WI38 (cell line): ENCODE measurements at regions not wholly inside any gene's neighbourhood (a gene's known extent, or its start where the extent isn't known, plus 50 kb on each side); places are given as distances from the start of the nearest gene placed in this dataset.

Source experiments
- H3K4me3 ChIP-seq: 2 replicates; pipeline ENCODE4 v1.5.1; 2011; ENCODE audit warnings: low read depth, mild to moderate bottlenecking, control low read depth, low read length
- CTCF ChIP-seq: IDR thresholded peaks from 2 replicates; pipeline ENCODE4 v1.5.1; 2012; ENCODE audit warnings: low read depth, mild to moderate bottlenecking, control low read depth, low read length

GRCh38 chr3:6204891-6205290 is 656.0 kb upstream of the GRM7 start:
- no peak overlapping the region for H3K4me3 ChIP-seq
- no peak for TF ChIP-seq CTCF

GRCh38 chr3:6216135-6217026 is 644.5 kb upstream of the GRM7 start:
- H3K4me3 ChIP-seq: no peak overlapping the region
- TF ChIP-seq CTCF: no peak

- TF ChIP-seq CTCF: no peak
These were observed 640.5 kb upstream of the GRM7 start for GRCh38 chr3:6220447-6220846.

GRCh38 chr3:6222069-6222468 is 638.8 kb upstream of the GRM7 start:
- no peak overlapping the region for H3K4me3 ChIP-seq

More at GRCh38 chr3:6220447-6220846, 640.5 kb upstream of the GRM7 start:
- no peak overlapping the region for H3K4me3 ChIP-seq

GRCh38 chr3:6223572-6223971 is 637.3 kb upstream of the GRM7 start:
- no peak for TF ChIP-seq CTCF
- H3K4me3 ChIP-seq: no peak overlapping the region

More at GRCh38 chr3:6222069-6222468, 638.8 kb upstream of the GRM7 start:
- TF ChIP-seq CTCF: no peak

GRCh38 chr3:6228958-6229683 is 631.8 kb upstream of the GRM7 start:
- no peak overlapping the region for H3K4me3 ChIP-seq
- no peak for TF ChIP-seq CTCF
